K562 (cell line): ENCODE measurements at regions not wholly inside any gene's neighbourhood (a gene's known extent, or its start where the extent isn't known, plus 50 kb on each side); places are given as distances from the start of the nearest gene placed in this dataset.

ENCODE experiments used
- ATAC-seq: fragments of 200-7000 bp; cut with Tn5 transposase; 3 replicates; pipeline ENCODE4 v1.9.1; 2020; ENCODE audit warnings: moderate library complexity
- BruUV-seq: library from RNA; stranded (reverse); fragments of 400-500 nt; replicated peaks from 2 replicates; lab custom pipeline; 2021; lab: Mats Ljungman, UMichigan
- CTCF ChIA-PET: fragments of 300-600 bp; formaldehyde crosslinking; extraction: SDS; loops from one replicate; lab custom pipeline; 2021; ENCODE audit warnings: low intra/inter-chr PET ratio; lab: Yijun Ruan, JAX
- POLR2A ChIA-PET: fragments of 300-600, 350-650 bp; sonication (Branson Sonifier 250); formaldehyde crosslinking; extraction: SDS; loops from one replicate; lab custom pipeline; 2021; ENCODE audit warnings: antibody characterized with exemption, inconsistent platforms; lab: Yijun Ruan, JAX
- DNase-seq, 4 experiments: peaks; one replicate each; pipeline versions ENCODE4 v3.0.0 to v3.0.0-alpha.2; 2011 to 2018; ENCODE audit warnings: low spot score in 3 of 4, mixed read lengths in 3 of 4; ENCODE audit errors: extremely low read depth in 1 of 4
- FAIRE-seq: peaks from 2 replicates; lab custom pipeline; 2011; peaks lifted over from hg19 to GRCh38; lab: Jason Lieb, UNC
- H2AFZ ChIP-seq: 2 replicates; pipeline ENCODE4 v1.6.0; 2011; ENCODE audit warnings: low read depth, low read length, control low read depth, inconsistent platforms
- H3K27ac ChIP-seq: fragments of 200-600 bp; 3 replicates; pipeline ENCODE4 v1.8.0; 2011; ENCODE audit warnings: low read depth, mild to moderate bottlenecking, control low read depth, inconsistent platforms, low read length, moderate library complexity, mixed read lengths; ENCODE audit errors: extremely low read depth
- H3K27me3 ChIP-seq, 2 experiments: fragments of 300-600 bp in 1 of 2; 2 replicates in 1 of 2; 3 replicates in 1 of 2; pipeline versions ENCODE4 v1.6.0 to v1.8.0; 2011; ENCODE audit warnings: inconsistent platforms in 2 of 2, low read length in 2 of 2, mild to moderate bottlenecking in 1 of 2, mixed read lengths in 1 of 2, moderate library complexity in 1 of 2; ENCODE audit not compliant: control insufficient read depth in 2 of 2, insufficient read depth in 2 of 2
- H3K36me3 ChIP-seq: fragments of 300-600 bp; 3 replicates; pipeline ENCODE4 v1.8.0; 2011; ENCODE audit warnings: mild to moderate bottlenecking, low read length, inconsistent platforms; ENCODE audit not compliant: control insufficient read depth, insufficient read depth
- H3K4me1 ChIP-seq, 2 experiments: fragments of 200-600 bp in 1 of 2; replicated peaks in 1 of 2; 2 replicates in 1 of 2; 3 replicates in 1 of 2; pipeline versions ENCODE4 v1.5.1 to v1.8.0; 2011; ENCODE audit warnings: inconsistent platforms in 2 of 2, low read length in 2 of 2, mild to moderate bottlenecking in 1 of 2, mixed read lengths in 1 of 2, moderate library complexity in 1 of 2; ENCODE audit not compliant: control insufficient read depth in 2 of 2, insufficient read depth in 2 of 2
- H3K4me2 ChIP-seq: 2 replicates; pipeline ENCODE4 v1.6.1; 2011; ENCODE audit warnings: low read length, control low read depth, inconsistent platforms, mixed read lengths; ENCODE audit not compliant: insufficient read depth
- H3K4me3 ChIP-seq: fragments of 200-600 bp; sonication (generic), shearing (Covaris generic); 2 replicates; pipeline ENCODE4 v1.5.1; 2016; ENCODE audit warnings: control low read depth, inconsistent platforms
- H3K79me2 ChIP-seq: fragments of 200-600 bp; 3 replicates; pipeline ENCODE4 v1.8.0; 2011; ENCODE audit warnings: low read length, inconsistent platforms; ENCODE audit not compliant: control insufficient read depth, insufficient read depth
- H3K9ac ChIP-seq, 2 experiments: 2 replicates each; pipeline versions ENCODE4 v1.6.0 to v1.6.1; 2011; ENCODE audit warnings: low read depth in 2 of 2, low read length in 2 of 2, control low read depth in 1 of 2, inconsistent platforms in 1 of 2, mild to moderate bottlenecking in 1 of 2, mixed read lengths in 1 of 2; ENCODE audit not compliant: insufficient read depth in 1 of 2
- H3K9me1 ChIP-seq: one replicate; pipeline ENCODE4 v1.6.0; 2011; ENCODE audit warnings: inconsistent platforms, mild to moderate bottlenecking, low read length, moderate library complexity; ENCODE audit not compliant: control insufficient read depth, insufficient read depth
- H3K9me3 ChIP-seq: replicated peaks from 2 replicates; pipeline ENCODE4 v1.5.1; 2011; ENCODE audit warnings: low read depth, low read length, inconsistent platforms; ENCODE audit not compliant: control insufficient read depth, insufficient read depth
- H4K20me1 ChIP-seq: replicated peaks from 2 replicates; pipeline ENCODE4 v1.6.1; 2011; ENCODE audit warnings: low read length, inconsistent platforms, mixed read lengths; ENCODE audit not compliant: control insufficient read depth, insufficient read depth
- CHD7 ChIP-seq: fragments of 200-600 bp; sonication (generic); IDR thresholded peaks from one replicate; pipeline ENCODE4 v1.6.1; 2012; ENCODE audit warnings: mild to moderate bottlenecking, low read depth, low read length, inconsistent platforms
- MAZ ChIP-seq, 2 experiments: fragments of 450-650 bp in 1 of 2; sonication (generic) in 1 of 2; formaldehyde crosslinking; IDR thresholded peaks in 1 of 2; conservative IDR thresholded peaks in 1 of 2; 2 replicates each; pipeline versions ENCODE4 v1.4.0 to v1.5.0; 2020; ENCODE audit warnings: mild to moderate bottlenecking in 1 of 2, missing genetic modification reagents in 1 of 2
- PHF21A ChIP-seq: fragments of 450-650 bp; IDR thresholded peaks from 2 replicates; pipeline ENCODE4 v1.6.1; 2017; ENCODE audit warnings: low read depth, borderline replicate concordance
- RFX7 ChIP-seq: fragments of 250-450 bp; sonication (Bioruptor Pico); IDR thresholded peaks from 2 replicates; pipeline ENCODE4 v1.5.1; 2021; ENCODE audit warnings: mild to moderate bottlenecking
- SMC3 ChIP-seq: conservative IDR thresholded peaks from 2 replicates; pipeline ENCODE4 v1.6.1; 2011; ENCODE audit warnings: low read depth, low read length, improper control_type of control experiment; ENCODE audit not compliant: insufficient read depth
- TARDBP ChIP-seq: fragments of 450-650 bp; IDR thresholded peaks from 2 replicates; pipeline ENCODE4 v1.6.1; 2016
- ZNF12 ChIP-seq: sonication (generic); formaldehyde crosslinking; IDR thresholded peaks from 2 replicates; pipeline ENCODE4 v1.4.0; 2020; ENCODE audit warnings: mild to moderate bottlenecking, missing genetic modification reagents
- ZNF584 ChIP-seq: fragments of 200-800 bp; sonication (Bioruptor generic); IDR thresholded peaks from 2 replicates; pipeline ENCODE4 v1.6.1; 2016; ENCODE audit warnings: low read depth, mild to moderate bottlenecking, missing genetic modification characterization, missing compliant biosample characterization
- WGBS: fragments of 100-300 bp; shearing (Covaris generic); methylation state at CpG from one replicate; pipeline ENCODE4 v1.1.6; 2016; ENCODE audit warnings: low coverage, mixed read lengths; ENCODE audit not compliant: insufficient coverage; ENCODE audit errors: missing lambda C conversion rate; 5-methylcytosine and 5-hydroxymethylcytosine counted together
- in situ Hi-C: fragments of 300-500 bp; cut with MboI; formaldehyde crosslinking; loops from 4 replicates; pipeline ENCODE4 v1.15.0; 2018; ENCODE audit warnings: inconsistent platforms, mixed read lengths
- intact Hi-C: fragments of 100-400 bp; cut with micrococcal nuclease; formaldehyde crosslinking; loops from 2 replicates; pipeline ENCODE4 v1.14.2; 2022
- TF ChIP-seq, protein P1 (sequence below): fragments of 450-650 bp; formaldehyde crosslinking; IDR thresholded peaks from 2 replicates; pipeline ENCODE4 v1.4.0; 2022; ENCODE audit warnings: missing genetic modification characterization
- TF ChIP-seq, protein P2 (sequence below): fragments of 250-450 bp; sonication (Bioruptor Pico); IDR thresholded peaks from 2 replicates; pipeline ENCODE4 v1.5.0; 2020; ENCODE audit warnings: mild to moderate bottlenecking

GRCh38 chr18:70416496-70416895 lies 127.7 kb downstream of the SOCS6 start:
- Histone ChIP-seq H3K9ac (no peak overlapping the region), H3K9me1 (no peaks in the 10 kb centered on the region), H3K4me2 (no peak overlapping the region), H3K4me3 (no peak overlapping the region), H3K79me2 (no peaks in the 10 kb centered on the region), H2AFZ (no peak overlapping the region), H3K27me3 (peaks cover 4 to 5% of the 10 kb centered on the region in 2 experiments; a peak in 3 of 5 replicates), H3K4me1 (no peaks in the 10 kb centered on the region; a peak in 2 of 5 replicates), H3K9me3 (no peaks in the 10 kb centered on the region), H4K20me1 (no peaks in the 10 kb centered on the region), H3K36me3 (no peaks in the 10 kb centered on the region), H3K27ac (no peak overlapping the region)
- ChIA-PET POLR2A (no interaction called here), CTCF (no interaction called here)
- ATAC-seq (no peak), FAIRE-seq (no peak), DNase-seq (no peak)
- intact Hi-C loops = no loop called here
- WGBS = 13% methylated on average over 8 of the region's 8 CpGs
- in situ Hi-C loops = no loop called here
- BruUV-seq = no TSS peak
- no peak for TF ChIP-seq PHF21A
- no peak for TF ChIP-seq MAZ (CRISPR knock-in tag; conservative IDR thresholded peaks at IDR 0.05 in 1 of 2, IDR thresholded peaks at IDR 0.05 in 1 of 2)
- TF ChIP-seq TARDBP = no peak
- TF ChIP-seq ZNF12 (CRISPR knock-in tag) = no peak
- no peak for TF ChIP-seq CHD7
- TF ChIP-seq SMC3 = no peak
- TF ChIP-seq, protein P1, sequence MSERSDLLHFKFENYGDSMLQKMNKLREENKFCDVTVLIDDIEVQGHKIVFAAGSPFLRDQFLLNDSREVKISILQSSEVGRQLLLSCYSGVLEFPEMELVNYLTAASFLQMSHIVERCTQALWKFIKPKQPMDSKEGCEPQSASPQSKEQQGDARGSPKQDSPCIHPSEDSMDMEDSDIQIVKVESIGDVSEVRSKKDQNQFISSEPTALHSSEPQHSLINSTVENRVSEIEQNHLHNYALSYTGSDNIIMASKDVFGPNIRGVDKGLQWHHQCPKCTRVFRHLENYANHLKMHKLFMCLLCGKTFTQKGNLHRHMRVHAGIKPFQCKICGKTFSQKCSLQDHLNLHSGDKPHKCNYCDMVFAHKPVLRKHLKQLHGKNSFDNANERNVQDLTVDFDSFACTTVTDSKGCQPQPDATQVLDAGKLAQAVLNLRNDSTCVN (CRISPR knock-in tag) = no peak
- TF ChIP-seq ZNF584 (CRISPR knock-in tag) = no peak
- no peak for TF ChIP-seq RFX7
- TF ChIP-seq, protein P2, sequence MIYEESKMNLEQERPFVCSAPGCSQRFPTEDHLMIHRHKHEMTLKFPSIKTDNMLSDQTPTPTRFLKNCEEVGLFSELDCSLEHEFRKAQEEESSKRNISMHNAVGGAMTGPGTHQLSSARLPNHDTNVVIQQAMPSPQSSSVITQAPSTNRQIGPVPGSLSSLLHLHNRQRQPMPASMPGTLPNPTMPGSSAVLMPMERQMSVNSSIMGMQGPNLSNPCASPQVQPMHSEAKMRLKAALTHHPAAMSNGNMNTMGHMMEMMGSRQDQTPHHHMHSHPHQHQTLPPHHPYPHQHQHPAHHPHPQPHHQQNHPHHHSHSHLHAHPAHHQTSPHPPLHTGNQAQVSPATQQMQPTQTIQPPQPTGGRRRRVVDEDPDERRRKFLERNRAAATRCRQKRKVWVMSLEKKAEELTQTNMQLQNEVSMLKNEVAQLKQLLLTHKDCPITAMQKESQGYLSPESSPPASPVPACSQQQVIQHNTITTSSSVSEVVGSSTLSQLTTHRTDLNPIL (CRISPR knock-in tag) = no peak
